ENCODE measurements at regions not wholly inside any gene's neighbourhood (a gene's known extent, or its start where the extent isn't known, plus 50 kb on each side); places are given as distances from the start of the nearest gene placed in this dataset.
A peak's percentile ranks its signal among the peaks of the same experiment; 100 is the strongest.
"Not testable (repeated sequence)": the region's sequence is repeated elsewhere in the genome, so short reads cannot be mapped to it uniquely, and the experiment has no call there.

DNA sequence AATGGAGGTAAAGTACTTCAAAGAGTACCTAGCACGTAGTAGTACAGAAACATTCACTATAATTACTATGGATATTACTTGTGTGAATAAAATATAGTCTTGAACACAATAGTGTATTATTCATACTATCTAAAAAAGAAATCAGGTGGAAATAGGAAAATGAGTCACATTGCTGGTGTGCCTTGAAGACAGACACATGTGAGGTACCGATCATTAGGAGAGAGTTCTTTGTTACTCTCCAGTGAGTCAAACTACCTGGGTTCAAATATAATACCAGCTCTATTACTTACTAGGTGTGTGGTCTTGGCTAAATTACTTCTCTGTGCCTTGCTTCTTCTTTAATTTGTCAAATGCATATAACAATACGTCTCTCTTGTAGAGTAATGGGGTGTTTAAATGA is 50.8 kb upstream of the BEND6 start:
- DNase-seq = no peak

DNA sequence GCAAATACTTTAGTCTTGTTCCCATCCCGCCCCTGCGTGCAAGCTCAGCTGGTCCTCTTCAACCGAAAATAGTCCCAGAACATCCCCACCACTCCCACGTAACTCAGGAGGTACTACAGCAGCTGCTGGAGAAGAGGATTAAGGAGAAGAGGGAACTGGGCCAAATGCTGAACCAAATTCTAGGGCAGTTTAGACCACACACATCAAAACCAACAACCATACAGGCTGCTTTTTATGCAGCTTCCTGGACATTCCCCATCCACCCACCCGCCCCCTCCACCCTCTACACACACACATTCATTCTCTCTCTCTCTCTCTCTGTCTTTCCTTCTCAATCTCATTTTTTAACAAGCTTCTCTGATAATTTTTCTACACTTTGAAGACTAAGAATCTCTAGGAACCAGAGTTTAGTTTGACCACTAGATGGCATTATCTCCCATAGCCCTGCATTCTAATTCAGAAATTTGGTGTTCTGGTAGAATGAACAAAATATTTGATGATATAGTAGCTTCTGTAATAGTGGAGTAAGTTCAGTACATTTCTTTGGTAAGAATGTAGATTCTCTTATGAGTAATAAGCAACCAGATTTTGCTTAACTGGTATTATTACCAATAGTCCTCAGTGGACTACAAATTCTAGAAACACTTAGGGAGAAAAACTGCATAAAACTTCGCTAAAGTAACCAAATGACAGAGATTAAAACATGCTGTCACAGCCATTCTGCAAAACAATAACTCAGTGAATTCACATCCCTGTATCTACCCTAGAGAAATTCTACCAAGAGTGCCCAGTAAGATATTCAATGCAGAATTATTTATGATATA is 52.1 kb upstream of the BEND6 start:
- peak in 3 of 4 experiments; percentile 43 to 71 (median 57) for DNase-seq

DNA sequence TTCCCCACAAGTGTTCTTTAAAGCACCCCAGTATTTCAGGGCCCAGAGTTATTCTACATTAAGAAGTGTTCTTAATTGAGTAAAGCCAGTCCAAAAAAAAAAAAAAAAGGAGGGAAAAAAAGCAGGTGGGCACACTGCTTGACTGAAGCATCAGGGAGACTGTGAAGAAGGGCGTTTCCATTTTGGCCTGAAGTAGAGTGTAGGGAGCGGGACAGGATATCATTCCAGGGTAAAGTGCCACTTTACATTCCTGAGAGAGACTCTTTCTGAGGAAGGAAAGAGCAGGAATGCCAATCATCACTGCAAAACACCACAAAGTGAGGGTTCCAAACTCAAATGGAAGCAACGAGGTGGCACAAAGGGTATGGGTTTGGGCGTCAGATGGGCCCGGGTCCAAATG is 54.1 kb upstream of the BEND6 start:
- no peak for DNase-seq

DNA sequence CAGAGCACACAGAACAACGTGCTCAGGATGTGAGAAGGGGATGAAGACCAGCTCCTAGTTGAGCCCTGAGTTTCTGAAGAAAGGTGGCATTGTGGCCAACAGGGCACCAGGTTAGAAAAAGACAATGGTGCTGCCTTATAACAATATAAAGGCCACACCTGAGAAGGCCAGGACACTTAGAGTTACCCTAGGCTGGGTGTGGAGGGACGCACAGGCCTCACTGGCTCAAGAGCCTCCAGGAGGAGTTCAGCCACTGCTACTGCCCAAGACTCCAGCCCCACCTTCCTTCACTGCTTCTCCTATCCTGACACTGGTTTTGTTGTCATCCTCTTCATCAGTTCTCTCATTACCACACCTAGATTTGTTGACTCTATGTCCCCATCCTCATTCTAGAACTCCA is 55.2 kb upstream of the BEND6 start:
- DNase-seq = no peak

DNA sequence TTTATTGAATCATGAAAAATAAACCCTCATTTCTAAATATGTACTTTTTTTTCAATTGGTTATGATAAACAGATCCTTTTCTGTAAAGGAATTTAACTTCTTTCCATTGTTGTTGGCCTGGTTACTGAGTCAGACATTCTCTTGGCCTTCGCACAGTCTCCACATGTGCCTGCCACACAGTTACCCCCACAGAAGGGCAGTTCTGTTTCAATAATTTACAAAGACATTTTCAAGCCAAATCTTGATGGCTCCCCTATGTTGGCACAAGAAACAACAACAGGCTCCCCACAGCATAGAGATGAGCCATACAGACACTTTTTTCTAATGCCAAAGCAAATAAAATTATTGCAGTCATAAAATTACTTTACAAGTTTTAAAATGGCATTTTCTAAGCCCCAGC is 55.6 kb upstream of the BEND6 start:
- no peak for DNase-seq

DNA sequence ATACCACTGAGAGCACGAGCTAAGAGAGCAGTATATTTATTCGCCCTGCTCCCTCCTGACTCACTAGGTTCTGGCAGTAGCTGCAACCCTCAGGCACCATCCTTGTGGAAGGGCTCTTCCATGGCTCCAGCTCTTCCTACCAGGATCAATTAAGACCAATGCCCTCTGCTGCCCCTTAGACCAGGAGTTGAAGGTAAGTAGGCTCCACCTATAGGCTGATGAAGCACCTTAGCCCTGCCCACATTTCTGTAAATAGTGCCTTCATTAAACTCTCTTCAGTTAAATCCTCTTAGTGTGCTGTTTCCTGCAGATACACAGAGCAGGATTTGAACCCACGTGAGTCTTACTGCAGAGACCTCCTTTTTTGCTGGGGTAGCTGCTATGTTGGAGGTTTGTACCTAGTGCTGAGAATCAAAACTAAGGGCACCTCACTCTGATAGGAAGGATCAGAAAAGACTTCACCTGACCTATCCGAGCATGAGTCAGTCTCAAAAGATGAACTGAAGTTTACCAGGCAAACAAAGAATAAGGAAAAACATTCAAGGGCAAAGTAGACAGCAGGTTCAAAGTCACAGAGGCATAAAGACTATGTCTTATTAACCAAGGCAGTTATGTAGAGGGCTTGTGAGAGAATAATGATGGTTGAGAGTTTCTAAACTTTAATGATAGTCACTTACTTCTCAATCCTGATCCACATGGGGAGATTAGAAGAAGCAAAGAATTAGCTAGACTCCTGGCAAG is 56.9 kb upstream of the BEND6 start:
- no peak for DNase-seq

DNA sequence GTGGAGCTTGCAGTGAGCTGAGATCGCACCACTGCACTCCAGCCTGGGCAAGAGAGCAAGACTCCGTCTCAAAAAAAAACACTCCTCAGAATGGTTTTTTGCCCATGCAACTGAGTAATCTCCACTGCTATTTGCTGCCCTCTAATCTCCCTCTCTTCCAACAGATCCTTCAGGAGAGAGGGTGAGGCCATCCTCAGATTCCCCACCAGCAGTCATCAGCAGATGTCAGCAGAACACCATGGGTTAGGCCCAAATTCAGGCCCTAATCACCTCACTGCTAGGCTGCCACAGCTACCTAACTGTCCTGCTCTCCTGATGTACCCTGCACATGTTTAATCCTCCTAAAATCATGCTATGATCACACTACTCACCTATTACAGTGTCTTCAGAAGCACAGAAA is 63.2 kb upstream of the BEND6 start:
- no peak for DNase-seq

DNA sequence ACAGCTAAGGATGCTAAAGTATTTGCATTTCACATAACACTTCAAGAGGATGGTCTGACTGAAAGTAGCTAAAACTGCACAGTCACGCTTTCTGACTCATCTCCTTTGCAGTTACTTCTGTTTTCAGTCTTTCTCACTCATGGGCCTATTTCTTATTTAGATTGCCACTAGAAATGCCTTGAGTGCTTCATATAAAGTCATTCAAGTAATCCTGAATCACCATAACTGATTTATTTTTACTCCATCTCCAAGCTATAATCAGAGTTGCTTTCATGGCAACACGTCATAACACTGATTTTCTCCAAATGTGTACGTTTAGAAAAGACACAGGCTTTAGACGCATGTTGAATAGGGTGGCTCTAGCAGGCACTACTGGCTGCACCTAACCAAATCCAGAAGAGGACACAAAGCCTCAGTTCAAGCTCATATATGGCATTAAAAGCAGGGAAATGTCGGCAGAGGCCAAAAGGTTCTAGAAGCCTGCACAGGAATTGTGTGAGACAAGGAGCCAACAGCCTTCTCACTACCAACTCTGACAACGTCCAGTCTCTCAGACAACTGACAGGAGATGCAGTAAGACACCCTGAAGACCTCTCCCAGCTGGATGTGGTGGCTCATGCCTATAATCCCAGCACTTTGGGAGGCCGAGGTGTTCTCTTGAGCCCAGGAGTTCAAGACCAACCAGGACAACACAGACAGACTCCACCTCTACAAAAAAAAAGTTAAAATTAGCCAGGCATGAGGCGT is 64.1 kb upstream of the BEND6 start:
- DNase-seq = peak; percentile 56 to 82 (median 69)

DNA sequence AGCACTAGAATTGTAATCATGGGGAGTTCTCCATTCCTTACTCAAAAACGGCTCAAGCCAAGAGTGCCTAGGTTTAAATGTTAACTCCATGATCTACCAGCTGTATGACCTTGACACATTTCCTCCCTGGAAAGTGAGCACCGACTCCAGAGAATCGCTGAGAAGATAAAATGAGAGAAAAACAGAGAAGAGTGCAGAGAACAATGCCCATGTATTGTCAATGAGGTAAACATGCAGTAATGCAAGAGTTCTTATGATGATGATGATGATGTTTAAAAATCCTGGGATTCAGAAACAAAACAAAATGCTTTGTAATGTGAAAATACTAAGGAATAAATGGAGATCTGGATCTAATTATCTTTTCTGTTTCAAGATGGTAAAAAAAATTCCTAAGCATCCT is 64.8 kb upstream of the BEND6 start:
- DNase-seq = no peak

DNA sequence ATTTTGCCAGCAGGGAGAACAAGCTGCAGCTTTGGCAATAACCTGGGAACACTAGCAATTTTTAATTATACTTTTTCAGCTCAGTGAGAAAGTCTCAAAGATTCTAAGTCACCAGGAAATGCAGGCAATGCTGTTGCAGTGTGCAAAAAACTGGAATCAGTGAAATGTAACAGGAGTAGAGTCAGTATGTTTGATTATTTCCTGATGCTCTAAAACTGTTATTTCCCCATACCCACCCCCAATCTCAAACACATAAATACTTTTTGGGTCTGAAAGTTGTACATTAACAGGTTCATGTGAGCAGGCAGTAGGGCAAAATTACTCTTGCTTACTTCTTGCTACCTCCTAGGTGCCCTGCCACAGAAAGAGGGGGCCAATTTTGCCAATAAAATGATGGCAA is 65.4 kb upstream of the BEND6 start:
- DNase-seq = no peak

DNA sequence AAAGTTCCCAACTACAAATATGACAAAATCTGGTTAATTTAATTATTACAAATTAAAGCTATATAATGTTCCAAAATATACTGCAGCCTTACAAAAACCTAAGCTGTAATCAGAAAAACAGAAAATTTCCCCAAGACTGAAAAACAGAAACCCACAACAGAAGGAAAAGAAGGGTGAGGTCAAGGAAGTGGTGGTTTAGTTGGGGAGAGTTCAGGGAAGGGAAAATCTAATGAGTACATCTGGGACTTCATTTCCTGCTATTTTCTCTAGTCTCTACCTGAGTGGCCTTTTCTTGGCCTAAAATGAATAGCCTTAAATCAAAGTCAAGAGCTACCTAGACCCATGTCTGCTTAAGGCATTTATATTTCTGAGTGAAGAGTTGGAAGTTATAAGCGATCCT is 66.2 kb upstream of the BEND6 start:
- DNase-seq = no peak

DNA sequence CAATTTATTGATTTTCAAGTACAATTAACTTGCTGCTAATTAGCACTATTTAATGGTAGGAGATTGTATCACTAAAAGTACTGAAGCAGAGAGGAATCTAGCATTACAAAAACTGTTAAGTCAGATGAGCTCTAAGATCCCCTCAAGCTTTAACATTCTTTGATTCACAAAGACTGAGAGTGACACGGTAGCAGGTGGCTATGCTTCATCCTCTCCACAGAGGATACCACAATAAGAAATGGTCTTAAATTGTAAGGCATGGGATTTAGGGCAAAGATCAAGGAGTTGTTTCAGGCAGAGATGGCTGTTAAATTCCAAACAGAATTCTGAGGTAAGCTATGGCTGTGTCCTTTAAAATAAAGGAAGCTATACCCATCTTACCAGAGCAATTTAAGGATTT is 67.8 kb upstream of the BEND6 start:
- DNase-seq = no peak

DNA sequence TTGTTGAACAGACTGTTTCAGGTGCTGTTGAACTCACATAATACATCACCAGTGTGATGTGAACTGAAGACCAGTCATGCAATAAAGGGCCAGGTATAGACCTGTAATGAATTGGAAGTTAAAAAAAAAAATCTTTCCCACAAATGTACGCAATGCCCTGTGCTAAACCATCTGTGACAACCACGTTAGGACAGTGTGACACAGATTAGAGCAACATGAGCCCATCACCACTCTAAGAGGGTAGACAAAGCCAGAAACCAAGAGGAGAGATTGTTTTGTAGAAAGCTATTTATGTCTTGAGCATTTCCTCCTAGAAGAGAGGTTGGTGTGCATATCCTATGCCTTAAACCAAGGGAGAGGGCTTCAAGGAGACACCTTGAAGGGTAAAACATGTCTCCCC is 77.0 kb upstream of the BEND6 start:
- no peak for DNase-seq

DNA sequence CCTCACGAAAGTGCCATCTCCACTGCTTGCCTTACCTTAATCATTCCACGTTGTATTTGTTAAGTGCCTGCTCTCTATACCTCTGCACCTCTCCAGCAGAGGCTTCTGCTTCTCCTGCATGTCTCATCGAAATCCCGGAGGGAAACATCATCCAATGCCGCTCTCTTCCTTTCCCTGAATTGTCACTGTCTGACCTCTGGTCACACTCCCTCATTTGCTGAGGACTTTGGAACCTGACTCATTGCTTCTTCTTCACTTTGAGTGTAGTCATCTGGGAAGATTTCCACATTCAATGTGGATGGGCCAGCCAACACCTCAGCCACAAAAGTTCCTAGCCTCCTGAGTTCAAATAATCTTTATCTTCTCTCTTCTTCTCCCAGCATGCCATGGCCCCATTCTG is 78.9 kb upstream of the BEND6 start:
- no peak for DNase-seq

DNA sequence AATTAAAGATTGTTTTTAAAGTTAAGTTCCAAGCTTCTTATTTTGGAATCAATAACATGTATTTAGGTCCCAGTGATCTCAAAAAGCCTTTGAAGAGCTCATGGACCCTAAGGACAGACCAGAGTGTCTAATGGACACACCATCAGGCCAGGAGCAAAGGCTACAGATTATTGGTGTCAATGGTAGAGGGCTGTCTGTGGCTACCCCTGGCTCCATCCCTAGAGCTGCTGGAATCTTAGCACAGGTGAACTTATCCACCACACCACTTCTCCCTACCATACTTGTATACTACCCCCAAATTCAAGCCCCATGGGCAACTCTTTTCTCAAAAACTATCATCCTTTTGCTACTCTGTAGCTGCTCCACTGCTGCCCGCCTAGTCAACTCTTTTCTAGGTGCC is 79.4 kb upstream of the BEND6 start:
- no peak for DNase-seq

DNA sequence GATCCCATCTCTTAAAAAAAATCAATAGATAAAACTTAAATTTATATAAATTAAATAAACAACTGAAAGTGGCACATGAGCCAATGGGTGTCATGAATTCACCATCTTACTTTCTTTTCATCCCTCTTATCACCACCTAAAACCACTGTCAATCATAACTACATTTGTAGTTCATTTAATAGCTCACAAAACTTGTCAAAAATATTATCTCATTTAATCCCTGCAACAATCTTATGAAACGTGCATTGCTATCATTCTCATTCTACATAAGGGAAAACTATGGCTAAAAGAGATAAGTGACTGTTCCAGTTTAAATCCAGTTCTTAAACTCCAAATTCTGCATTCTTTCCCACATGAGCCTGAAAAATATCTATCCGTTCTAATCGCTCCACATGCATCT is 80.6 kb upstream of the BEND6 start:
- no peak for DNase-seq

DNA sequence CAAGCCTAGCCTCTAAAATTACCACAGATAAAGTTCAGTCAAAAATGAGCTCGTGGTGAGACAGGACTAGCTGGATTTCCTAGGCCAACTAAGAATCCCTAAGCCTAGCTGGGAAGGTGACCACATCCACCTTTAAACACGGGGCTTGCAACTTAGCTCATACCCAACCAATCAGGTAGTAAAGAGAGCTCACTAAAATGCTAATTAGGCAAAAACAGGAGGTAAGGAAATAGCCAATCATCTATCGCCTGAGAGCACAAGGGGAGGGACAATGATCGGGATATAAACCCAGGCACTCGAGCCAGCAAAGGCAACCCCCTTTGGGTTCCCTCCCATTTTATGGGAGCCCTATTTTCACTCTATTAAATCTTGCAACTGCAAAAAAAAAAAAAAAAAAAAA is 84.9 kb upstream of the BEND6 start:
- not testable (repeated sequence) for DNase-seq

DNA sequence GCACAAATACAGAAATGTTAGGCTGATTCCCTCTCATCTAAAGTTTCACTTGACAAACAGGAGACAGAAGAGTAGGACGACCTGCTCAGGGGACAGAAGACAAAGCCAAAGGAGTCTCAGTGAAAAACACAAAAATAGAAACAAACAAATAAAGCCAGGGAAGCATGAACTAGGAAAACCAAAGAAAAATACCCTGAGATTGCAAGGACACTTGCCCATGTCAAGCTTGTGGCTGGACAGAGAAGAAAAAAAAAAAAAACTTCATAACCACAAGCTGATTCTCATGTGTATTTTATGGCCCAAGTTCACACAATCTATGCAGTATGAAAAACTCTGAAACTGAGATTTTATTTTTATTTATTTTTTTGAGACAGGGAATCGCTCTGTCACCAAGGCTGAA is 85.6 kb upstream of the BEND6 start:
- no peak for DNase-seq

DNA sequence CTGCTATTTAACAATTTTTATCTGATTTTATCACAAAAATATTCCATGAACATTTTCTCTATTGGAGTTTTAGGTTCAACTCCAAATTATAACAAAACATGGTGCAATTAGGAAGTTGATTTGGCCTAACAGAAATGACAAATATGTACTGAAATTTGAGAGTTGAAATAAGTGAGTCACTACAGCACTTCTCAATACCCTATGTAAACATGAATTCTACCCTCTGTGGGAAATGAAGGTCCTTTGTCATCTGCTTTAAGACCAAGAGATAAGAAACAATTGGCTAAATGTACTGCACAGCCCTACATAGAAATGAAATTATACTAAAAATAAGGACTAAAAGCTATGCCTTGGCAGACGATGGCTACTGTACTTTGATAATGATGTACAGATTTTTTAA is 86.2 kb upstream of the BEND6 start:
- peak in 2 of 4 experiments; percentile 17 to 36 for DNase-seq

DNA sequence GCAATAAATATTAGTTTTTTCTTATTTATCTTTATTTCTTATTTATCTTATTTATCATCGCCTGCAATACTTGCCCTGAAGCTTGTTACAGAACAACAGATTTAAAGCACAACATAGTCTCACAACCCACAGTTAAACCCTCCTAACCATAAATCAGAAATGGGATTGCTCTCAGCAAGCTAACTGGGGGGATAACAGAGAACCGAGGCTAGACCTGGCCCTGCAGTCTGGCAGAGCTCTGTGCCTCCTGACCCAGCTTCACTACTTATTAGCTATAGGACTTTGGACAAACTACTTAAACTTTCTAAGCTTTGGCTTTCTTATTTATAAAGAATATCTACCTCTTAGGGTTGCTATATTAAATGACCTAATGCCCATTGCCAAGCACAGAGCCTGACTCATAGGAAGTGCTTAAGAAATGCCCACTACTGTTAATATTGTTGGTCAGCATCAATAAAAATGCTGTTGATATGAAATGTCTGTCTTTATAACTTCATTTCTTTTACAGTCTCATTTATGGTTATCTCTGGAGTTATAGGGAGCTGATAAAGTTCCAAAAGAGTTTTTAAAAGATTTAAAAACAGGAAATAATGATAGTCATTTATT is 87.9 kb upstream of the BEND6 start:
- peak; percentile 14 to 57 (median 38) for DNase-seq

DNA sequence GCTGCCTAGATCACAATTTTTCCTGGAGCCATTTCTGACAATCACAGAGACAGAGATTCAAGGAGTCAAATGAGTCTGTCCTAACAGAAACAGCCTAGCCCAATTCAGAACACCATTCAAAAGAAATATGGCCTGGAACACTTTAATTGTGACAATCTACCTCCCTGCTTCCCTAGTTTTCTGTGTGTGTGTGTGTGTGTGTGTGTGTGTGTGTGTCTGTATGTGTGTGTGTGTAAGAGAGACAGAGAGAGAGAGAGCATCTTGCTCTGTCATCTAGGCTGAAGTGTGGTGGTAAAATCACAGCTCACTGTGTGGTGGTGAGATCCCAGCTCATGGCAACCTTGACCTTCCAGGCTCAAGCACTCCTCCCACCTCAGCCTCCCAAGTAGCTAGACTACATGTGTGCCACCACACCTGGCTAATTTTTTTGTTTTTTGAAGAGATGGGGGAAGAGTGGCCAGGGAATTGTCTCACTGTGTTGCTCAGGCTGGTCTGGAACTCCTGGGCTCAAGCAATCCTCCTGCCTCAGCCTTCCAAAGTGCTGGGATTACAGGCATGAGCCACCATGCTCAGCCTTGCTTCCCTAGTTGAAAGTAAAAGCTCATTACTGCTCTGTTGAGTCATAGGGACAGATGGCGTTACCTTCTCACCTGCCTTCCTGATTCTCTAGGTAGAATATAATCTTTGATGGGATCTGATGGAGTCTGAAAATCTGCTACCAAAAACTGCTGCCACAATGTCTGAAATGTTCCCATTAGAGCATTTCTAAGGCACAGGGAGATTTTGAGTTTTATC is 89.6 kb upstream of the BEND6 start:
- no peak for DNase-seq

DNA sequence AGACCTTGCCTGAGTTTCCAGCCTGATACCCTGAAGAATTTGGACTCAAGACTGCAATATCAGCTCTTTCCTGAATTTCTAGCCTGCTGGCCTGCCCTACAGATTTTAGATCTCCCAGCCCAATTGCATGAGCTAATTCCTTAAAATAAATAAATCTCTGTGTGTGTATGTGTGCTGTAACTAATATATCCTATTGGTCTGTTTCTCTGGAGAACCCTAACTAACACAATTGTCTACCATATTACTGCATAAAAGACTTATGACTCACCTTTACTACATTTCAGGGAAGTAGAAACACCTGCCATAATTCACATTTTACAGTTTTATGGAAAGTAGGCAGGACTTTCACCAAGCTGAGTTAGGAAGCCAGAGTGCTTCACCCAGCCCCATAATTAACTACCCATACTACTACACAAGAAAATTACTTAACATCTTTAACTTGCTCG is 90.7 kb upstream of the BEND6 start:
- no peak for DNase-seq
